Stimulated activated CD4-positive, alpha-beta T cell treated with anti-CD3 and anti-CD28 coated beads, Interleukin-12 subunit alpha, Interleukin-12 subunit beta, amount 100 ng/mL, for 24 hours (primary cell): ENCODE measurements at regions not wholly inside any gene's neighbourhood (a gene's known extent, or its start where the extent isn't known, plus 50 kb on each side); places are given as distances from the start of the nearest gene placed in this dataset.
"Not testable (repeated sequence)": the region's sequence is repeated elsewhere in the genome, so short reads cannot be mapped to it uniquely, and the experiment has no call there.

ENCODE experiments used
- DNase-seq, 2 experiments: peaks; one replicate each; pipeline ENCODE4 v3.0.0-alpha.2; 2020; ENCODE audit warnings: low read depth in 2 of 2

- DNase-seq = no peak
Measured at GRCh38 chr2:230593765-230594164, 118.9 kb upstream of the CAB39 start.

DNA sequence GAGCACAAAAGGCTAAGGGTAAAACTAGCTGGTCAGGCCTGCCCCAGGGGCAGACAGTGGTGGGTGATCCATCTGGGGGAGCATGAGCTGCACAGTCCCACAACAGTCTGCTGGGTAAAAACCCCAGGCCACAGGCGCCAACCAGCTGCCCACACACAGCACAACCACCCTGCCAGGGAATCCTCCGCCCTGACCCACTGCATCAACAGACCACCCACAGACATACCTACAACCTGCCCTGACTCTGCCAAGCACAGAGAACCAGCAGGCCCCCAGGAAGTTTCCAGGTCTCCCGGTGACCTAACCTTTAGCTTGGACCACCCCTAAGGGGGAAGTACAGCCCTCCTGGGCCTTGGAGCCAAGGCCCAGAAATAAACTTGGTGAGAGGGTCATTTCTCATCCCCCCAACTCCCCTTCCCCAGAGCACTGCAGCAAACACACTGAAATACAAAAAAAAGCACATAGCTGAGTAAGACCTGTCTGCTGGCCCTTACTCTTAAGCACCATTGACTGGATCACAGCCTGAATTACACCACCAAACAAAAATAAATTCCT, 118.3 kb upstream of the CAB39 start:
- no peak for DNase-seq

DNA sequence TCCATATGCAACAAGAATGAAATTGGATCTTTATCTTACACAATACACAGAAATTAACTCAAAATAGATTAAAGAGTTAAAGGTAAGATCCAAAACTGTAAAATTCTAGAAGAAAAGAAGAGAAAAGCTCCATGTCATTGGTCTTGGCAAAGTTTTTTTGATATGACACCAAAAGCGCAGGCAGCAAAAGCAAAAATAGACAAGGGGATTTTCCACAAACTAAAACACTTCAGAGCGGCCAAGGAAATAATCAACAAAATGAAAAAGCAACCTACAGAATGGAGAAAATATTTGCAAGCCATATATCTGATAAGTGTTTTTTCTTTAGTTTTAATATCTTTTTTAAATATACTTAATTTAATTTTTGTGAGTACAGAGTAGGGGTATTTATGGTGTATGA, 112.8 kb upstream of the CAB39 start:
- no peak for DNase-seq

GRCh38 chr2:230600285-230600684, 112.4 kb upstream of the CAB39 start:
- no peak for DNase-seq

GRCh38 chr2:230600881-230601280, 111.8 kb upstream of the CAB39 start:
- no peak for DNase-seq

DNA sequence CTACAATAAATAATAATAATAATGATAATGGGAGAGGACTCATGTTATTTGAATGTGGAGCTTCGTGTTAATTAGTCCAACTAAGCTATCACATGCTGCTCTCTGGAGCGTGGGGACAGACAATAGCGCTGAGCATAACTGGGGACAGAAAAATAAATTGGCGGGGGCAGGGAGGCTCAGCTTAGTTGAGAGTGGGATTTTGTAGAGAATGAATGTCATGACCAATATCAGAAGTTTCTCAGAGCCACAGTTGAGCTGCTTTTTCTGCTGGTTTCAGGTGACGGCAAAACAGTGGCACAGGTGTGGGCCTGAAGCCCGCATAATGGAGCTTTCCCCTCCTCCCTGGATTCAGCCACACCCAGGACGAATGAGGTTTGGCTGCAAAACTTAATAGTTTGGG, 111.1 kb upstream of the CAB39 start:
- DNase-seq = no peak

DNA sequence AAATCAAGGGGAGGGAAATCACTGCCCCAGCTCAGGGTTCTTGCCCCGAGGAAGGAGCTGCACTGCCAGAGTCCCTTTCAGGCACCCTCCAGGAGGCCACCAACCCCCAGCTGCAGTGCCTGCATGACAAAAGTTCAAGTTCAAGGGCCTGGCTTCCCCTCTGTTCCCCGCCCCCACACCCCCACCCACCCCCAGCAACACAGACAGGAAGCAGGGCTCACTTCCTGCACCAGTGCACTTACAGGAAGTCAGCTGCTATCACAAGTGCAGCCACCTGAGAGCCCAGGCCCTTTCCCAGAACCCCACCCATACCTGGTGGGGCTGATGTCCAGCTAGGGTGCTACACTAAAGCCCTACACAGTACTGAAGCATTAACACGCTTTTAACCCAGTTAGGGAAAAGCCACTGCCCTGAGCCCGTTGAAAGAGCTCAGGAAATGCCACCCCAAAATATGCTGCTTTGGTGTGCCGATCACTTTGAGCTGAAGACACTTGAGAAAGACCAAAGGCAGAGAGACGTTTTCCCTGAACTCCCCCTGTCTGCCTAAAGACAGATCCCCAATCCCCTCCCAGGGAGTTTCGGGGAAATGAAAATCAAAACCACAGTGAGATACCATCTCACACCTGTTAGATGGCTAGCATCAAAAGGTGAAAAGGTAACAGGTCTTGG, 109.9 kb upstream of the CAB39 start:
- peak; percentile 18 to 29 for DNase-seq

GRCh38 chr2:230603317-230603716, 109.3 kb upstream of the CAB39 start:
- DNase-seq = not testable (repeated sequence)

GRCh38 chr2:230604158-230604557, 108.5 kb upstream of the CAB39 start:
- DNase-seq = not testable (repeated sequence)

- DNase-seq = no peak
Measured at GRCh38 chr2:230614040-230614439, 98.6 kb upstream of the CAB39 start.

- DNase-seq = peak in 1 of 2 experiments; percentile 49
Measured at GRCh38 chr2:230614913-230615332, 97.7 kb upstream of the CAB39 start.

GRCh38 chr2:230617256-230617706, 95.4 kb upstream of the CAB39 start:
- DNase-seq = not testable (repeated sequence)

GRCh38 chr2:230619491-230619890, 93.2 kb upstream of the CAB39 start:
- no peak for DNase-seq

DNA sequence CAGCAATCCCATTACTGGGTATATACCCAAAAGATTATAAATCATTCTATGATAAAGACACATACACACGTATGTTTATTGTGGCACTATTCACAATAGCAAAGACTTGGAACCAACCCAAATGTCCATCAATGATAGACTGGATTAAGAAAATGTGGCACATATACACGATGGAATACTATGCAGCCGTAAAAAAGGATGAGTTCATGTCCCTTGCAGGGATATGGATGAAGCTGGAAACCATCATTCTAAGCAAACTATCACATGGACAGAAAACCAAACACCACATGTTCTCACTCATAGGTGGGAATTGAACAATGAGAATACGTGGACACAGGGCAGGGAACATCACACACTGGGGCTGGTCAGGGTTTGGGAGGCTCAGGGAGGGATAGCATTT, 87.4 kb upstream of the CAB39 start:
- DNase-seq = not testable (repeated sequence)

- not testable (repeated sequence) for DNase-seq
Measured at GRCh38 chr2:230627091-230627490, 85.6 kb upstream of the CAB39 start.

- no peak for DNase-seq
Measured at GRCh38 chr2:230627806-230628724, 84.6 kb upstream of the CAB39 start.

- no peak for DNase-seq
Measured at GRCh38 chr2:230631470-230631869, 81.2 kb upstream of the CAB39 start.

GRCh38 chr2:230634146-230634545, 78.5 kb upstream of the CAB39 start:
- no peak for DNase-seq

DNA sequence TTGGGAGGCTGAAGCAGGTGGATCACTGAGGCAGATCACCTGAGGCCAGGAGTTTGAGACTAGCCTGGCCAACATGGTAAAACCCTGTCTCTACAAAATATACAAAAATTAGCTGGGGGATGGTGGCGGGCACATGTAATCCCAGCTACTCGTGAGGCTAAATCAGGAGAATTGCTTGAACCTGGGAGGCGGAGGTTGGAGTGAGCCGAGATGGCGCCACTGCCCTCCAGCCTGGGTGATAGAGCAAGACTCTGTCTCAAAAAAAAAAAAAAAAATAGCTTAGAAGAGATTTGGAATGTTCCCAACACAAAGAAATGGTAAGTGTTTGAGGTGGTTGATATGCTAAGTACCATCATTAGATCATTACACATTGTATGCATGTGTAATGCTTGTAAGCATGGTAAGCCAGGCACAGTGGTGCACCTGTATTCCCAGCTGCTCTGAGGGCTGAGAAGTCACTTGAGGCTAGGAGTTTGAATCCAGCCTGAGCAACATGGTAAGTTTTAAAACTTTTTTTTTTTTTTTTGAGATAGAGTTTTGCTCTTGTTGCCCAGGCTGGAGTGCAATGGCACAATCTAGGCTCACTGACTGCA, 77.8 kb upstream of the CAB39 start:
- DNase-seq = not testable (repeated sequence)

DNA sequence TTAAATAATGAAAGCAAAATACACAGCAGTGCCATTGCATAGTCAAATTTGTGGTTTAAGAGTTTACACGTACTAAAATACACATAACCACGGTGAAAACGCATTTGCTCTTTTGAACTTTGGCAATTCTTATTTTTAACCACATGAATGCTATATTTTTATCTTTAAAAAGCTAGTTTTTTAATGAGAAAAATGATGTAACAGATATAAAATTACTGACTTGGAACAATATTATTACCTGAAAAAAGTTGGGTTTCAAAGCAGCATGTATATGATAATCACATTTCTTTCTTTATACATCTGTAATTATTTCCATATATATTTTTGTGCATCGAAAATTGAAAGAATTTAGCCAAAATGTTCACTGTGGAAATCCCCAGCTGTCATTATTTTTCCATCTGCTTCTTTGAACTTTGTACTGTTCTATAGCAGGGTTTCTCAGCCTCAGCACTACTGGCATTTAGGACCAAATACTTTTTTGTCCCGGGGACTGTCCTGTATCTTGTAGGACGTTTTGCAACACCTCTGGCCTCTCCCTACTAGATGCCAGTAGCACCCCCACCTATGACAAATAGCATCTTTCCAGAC, 75.9 kb upstream of the CAB39 start:
- DNase-seq = no peak

DNA sequence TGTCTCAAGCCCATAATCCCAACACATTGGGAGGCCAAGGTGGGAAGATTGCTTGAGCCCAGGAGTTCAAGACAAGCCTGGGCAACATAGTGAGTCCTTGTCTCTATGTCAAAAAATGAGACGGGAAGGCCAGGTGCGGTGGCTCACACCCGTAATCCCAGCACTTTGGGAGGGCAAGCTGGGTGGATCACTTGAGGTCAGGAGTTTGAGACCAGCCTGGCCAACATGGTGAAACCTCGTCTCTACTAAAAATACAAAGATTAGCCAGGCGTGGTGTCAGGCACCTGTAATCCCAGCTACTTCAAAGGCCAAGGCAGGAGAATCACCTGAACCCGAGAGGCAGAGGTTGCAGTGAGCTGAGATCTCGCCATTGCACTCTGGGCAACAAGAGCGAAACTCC, 75.2 kb upstream of the CAB39 start:
- not testable (repeated sequence) for DNase-seq

DNA sequence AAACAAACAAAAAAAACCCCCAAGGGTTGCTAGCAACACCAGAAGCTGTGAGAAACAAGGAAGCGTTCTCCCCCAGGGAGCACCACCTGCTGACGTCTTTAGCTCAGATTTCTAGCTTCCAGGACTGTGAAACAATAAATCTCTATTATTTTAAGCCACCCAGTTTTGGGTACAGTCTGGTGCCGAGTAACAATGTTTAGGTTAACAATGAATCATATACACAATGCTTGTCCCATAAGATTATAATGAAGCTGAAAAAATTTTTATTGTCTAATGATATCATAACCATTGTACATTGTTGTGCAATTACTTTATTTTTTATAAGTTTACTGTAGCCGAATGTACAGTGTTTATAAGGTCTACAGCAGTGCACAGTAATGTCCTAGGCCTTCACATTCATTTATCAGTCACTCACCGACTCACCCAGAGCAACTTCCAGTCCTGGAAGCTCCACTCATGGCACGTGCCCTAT, 72.1 kb upstream of the CAB39 start:
- DNase-seq = no peak
